ENCODE measurements at regions not wholly inside any gene's neighbourhood (a gene's known extent, or its start where the extent isn't known, plus 50 kb on each side); places are given as distances from the start of the nearest gene placed in this dataset.

- no peak for DNase-seq
- Histone ChIP-seq H3K27me3 (ENCODE audit: insufficient read depth, low read depth, severe bottlenecking) (no peaks in the 10 kb centered on the region), H3K9me3 (ENCODE audit: severe bottlenecking) (peaks cover 3% of the 10 kb centered on the region), H3K36me3 (no peaks in the 10 kb centered on the region), H3K27ac (no peak overlapping the region), H3K4me3 (ENCODE audit: low read depth, low read length) (no peak overlapping the region)
- no peak for TF ChIP-seq CTCF (IDR thresholded peaks at IDR 0.05; ENCODE audit: low read depth, low read length)
Measured at GRCh38 chr20:63065911-63066310, 59.1 kb upstream of the BHLHE23 start.

- no peaks in the 10 kb centered on the region for H3K27me3 ChIP-seq (ENCODE audit: insufficient read depth, low read depth, severe bottlenecking)
- TF ChIP-seq CTCF (IDR thresholded peaks at IDR 0.05; ENCODE audit: low read depth, low read length): no peak
- no peak overlapping the region for H3K27ac ChIP-seq
- H3K9me3 ChIP-seq (ENCODE audit: severe bottlenecking): peaks cover 3% of the 10 kb centered on the region
- DNase-seq: no peak
- no peak overlapping the region for H3K4me3 ChIP-seq (ENCODE audit: low read depth, low read length)
- H3K36me3 ChIP-seq: no peaks in the 10 kb centered on the region
Measured at GRCh38 chr20:63064745-63065711, 58.3 kb upstream of the BHLHE23 start.

GRCh38 chr20:63064310-63064709 is 57.5 kb upstream of the BHLHE23 start:
- Histone ChIP-seq H3K27ac (no peak overlapping the region), H3K27me3 (ENCODE audit: insufficient read depth, low read depth, severe bottlenecking) (no peaks in the 10 kb centered on the region), H3K36me3 (no peaks in the 10 kb centered on the region), H3K4me3 (ENCODE audit: low read depth, low read length) (no peak overlapping the region), H3K9me3 (ENCODE audit: severe bottlenecking) (peaks cover 3% of the 10 kb centered on the region)
- no peak for TF ChIP-seq CTCF (IDR thresholded peaks at IDR 0.05; ENCODE audit: low read depth, low read length)
- DNase-seq: no peak

- Histone ChIP-seq H3K27ac (no peak overlapping the region), H3K9me3 (ENCODE audit: severe bottlenecking) (peaks cover 3% of the 10 kb centered on the region), H3K36me3 (no peaks in the 10 kb centered on the region), H3K4me3 (ENCODE audit: low read depth, low read length) (no peak overlapping the region), H3K27me3 (ENCODE audit: insufficient read depth, low read depth, severe bottlenecking) (no peaks in the 10 kb centered on the region)
- DNase-seq: no peak
- TF ChIP-seq CTCF (IDR thresholded peaks at IDR 0.05; ENCODE audit: low read depth, low read length): no peak
Measured at GRCh38 chr20:63062188-63063140, 55.7 kb upstream of the BHLHE23 start.

- no peaks in the 10 kb centered on the region for H3K27me3 ChIP-seq (ENCODE audit: insufficient read depth, low read depth, severe bottlenecking)
- no peak for DNase-seq
- H3K9me3 ChIP-seq (ENCODE audit: severe bottlenecking): peaks cover 3% of the 10 kb centered on the region
- H3K4me3 ChIP-seq (ENCODE audit: low read depth, low read length): no peak overlapping the region
- no peak for TF ChIP-seq CTCF (IDR thresholded peaks at IDR 0.05; ENCODE audit: low read depth, low read length)
- H3K27ac ChIP-seq: no peak overlapping the region
- H3K36me3 ChIP-seq: no peaks in the 10 kb centered on the region
Measured at GRCh38 chr20:63061771-63062100, 55.0 kb upstream of the BHLHE23 start.
